ENCODE measurements at regions not wholly inside any gene's neighbourhood (a gene's known extent, or its start where the extent isn't known, plus 50 kb on each side); places are given as distances from the start of the nearest gene placed in this dataset.
A peak's percentile ranks its signal among the peaks of the same experiment; 100 is the strongest.

DNA sequence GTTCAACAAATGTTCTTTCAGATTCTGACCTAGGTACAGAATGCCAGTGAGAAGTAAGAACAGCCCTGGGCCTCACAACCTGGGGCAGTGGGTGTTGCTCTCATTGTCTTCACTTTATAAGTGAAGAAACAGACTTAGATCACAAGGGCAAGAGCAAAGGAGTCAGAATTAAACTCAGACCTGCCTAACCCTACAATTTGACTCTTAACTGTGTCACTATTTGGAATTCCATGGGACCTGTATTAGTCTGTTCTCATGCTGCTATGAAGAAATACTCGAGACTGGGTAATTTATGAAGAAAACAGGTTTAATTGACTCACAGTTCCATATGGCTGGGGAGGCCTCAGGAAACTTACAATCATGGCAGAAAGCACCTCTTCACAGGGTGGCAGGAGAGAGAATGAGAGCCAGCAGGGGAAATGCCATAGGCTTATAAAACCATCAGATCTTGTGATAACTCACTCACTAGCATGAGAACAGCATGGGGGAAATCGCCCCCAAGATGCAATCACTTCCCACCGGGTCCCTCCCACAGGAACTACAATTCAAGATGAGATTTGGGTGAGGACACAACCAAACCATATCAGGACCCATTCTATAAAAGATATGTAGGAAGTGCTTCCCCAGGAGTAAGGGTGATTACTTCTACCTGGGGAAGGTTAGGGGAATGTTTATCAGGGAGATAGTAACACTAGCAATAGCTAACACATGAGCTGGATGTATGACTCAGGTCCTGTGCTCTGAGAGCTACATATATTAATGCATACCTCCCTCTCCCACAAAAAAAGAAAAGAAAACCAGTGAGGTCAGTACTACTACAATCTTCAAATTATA lies 270.1 kb downstream of the SOX9 start:
- DNase-seq (ENCODE audit: low read depth) = peak; percentile 66

GRCh38 chr17:72392056-72393010 lies 271.5 kb downstream of the SOX9 start:
- DNase-seq (ENCODE audit: low read depth) = peak; percentile 86

- peak; percentile 94 for DNase-seq (ENCODE audit: low read depth)
These were observed 272.7 kb downstream of the SOX9 start for GRCh38 chr17:72393553-72393952.

GRCh38 chr17:72394531-72394930 lies 273.7 kb downstream of the SOX9 start:
- DNase-seq (ENCODE audit: low read depth) = no peak

GRCh38 chr17:72396121-72396520 lies 275.3 kb downstream of the SOX9 start:
- DNase-seq (ENCODE audit: low read depth) = no peak

GRCh38 chr17:72397223-72397667 lies 276.4 kb downstream of the SOX9 start:
- DNase-seq (ENCODE audit: low read depth) = no peak

DNA sequence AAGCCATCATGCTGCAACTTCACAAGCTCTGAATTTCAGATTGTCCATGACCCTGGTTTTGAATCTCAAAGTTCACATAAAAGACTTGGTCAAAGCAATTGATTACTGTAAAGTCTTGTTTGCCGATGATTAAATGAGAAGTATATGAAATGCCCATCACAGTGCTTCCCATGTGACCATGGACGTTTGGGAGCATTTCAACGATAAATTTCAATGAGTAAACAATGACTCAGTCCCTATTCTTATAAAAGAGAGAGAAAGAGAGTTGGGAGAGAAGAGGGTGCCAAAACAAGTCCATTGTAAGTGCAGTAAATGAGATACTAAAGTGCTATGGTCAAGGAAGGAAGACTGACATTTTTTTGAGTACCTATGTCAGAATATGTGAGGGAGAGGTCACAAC lies 276.9 kb downstream of the SOX9 start:
- no peak for DNase-seq (ENCODE audit: low read depth)

DNA sequence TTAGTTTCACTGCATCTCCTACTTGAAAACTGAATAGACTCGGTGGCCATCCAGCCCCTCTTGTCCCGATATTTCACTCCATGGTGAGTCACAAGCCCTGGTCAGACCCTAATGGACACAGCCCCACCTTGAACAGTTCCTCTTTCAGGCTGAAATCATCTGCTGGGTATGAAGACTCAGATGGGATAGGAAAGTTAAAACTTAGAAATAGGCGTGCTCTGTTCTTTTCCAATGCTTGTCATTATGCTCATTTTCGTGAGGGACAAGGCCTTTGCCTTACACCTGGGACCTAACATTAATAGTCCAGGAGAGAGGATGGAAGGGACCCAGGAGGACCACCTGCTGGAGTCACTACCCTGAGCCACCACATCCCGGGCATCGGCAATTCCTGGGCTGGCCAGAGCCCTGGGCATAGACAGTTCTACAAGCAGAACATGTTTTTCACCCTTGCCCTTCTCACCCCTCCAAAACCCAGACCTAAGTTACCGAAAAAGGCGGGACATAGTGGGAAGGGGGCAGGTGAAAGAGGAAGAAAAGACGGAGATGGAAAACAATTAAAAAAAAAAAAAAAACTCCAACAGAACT lies 278.3 kb downstream of the SOX9 start:
- no peak for DNase-seq (ENCODE audit: low read depth)

GRCh38 chr17:72399608-72400487 lies 279.0 kb downstream of the SOX9 start:
- no peak for DNase-seq (ENCODE audit: low read depth)

DNA sequence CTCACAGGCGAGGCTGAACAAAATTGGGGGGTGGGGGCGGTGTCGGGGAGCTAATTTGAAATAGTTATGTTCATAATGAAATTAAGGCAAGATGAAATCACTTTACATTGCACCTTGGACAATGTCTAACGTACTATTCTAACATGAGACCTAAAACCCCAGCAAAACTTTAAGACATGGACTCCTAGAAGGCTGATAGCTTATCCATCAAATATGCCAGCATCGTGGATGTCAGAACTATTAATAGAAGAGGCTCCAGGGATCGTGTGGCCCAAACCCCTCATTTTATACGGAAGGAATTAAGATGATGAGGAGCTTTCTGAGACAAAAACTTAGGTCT lies 279.6 kb downstream of the SOX9 start:
- DNase-seq (ENCODE audit: low read depth) = no peak

GRCh38 chr17:72400863-72401262 lies 280.0 kb downstream of the SOX9 start:
- DNase-seq (ENCODE audit: low read depth) = no peak

GRCh38 chr17:72401883-72402726 lies 281.3 kb downstream of the SOX9 start:
- DNase-seq (ENCODE audit: low read depth) = no peak

- no peak for DNase-seq (ENCODE audit: low read depth)
These were observed 281.9 kb downstream of the SOX9 start for GRCh38 chr17:72402727-72403210.

GRCh38 chr17:72403713-72404209 lies 282.9 kb downstream of the SOX9 start:
- no peak for DNase-seq (ENCODE audit: low read depth)

- DNase-seq (ENCODE audit: low read depth) = peak; percentile 70
These were observed 284.1 kb downstream of the SOX9 start for GRCh38 chr17:72404872-72405271.

- no peak for DNase-seq (ENCODE audit: low read depth)
These were observed 284.9 kb downstream of the SOX9 start for GRCh38 chr17:72405662-72406230.

GRCh38 chr17:72406498-72406897 lies 285.7 kb downstream of the SOX9 start:
- no peak for DNase-seq (ENCODE audit: low read depth)

DNA sequence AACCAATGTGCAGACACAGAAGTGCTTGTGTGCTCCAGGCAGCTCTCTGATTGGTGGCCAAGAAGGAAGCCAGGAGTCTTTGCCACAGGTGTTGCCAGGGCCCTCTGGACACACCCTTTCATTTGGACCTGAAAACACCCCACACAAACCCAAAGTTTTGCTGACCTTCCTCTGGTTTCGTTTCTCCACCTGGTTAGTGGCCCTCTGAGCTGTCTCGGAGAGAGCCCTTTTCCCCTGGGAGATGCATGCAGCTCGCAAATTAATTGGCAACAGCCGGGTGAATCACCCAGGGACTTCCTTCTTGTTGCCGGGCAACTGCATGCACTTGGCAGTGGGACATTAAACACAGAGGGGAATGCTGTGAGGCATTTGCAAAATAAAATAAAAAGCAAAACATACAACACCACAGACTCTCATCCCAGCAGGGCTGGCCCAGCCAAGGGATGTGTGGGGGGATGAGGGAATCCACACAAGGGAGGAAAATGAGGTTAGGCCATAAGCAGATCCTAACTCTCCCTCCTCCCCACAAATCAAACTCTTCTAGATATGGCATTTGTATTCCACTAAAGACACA lies 286.6 kb downstream of the SOX9 start:
- peak; percentile 98 for DNase-seq (ENCODE audit: low read depth)

DNA sequence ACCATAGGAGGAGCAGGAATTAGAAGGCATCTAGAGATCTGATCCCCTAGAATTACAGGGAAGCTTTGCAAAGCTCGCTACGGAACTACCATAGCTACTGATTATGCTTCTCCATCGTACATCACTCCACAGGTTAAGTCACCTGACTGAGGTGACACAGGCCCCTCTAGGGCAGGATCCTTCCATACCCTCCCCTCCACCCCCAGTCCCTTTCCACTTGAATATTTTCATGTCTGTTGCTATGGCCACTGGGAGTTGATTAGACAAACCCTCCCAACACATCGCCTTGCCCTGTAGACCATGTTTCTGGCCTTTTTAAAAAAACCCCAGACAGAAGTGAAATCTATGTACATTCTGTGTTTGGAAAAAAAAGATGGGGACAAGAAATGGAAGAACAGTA lies 287.1 kb downstream of the SOX9 start:
- peak; percentile 26 for DNase-seq (ENCODE audit: low read depth)
